ENCODE measurements at regions not wholly inside any gene's neighbourhood (a gene's known extent, or its start where the extent isn't known, plus 50 kb on each side); places are given as distances from the start of the nearest gene placed in this dataset.
A peak's percentile ranks its signal among the peaks of the same experiment; 100 is the strongest.

- TF ChIP-seq GATA2 (IDR thresholded peaks at IDR 0.05; ENCODE audit: low read depth, low read length), result no peak
- TF ChIP-seq GATA3 (IDR thresholded peaks at IDR 0.05; ENCODE audit: low read depth, low read length), result no peak
These were observed 163.2 kb upstream of the KLF7 start for GRCh38 chr2:207328944-207329386.

- TF ChIP-seq GATA3 (IDR thresholded peaks at IDR 0.05; ENCODE audit: low read depth, low read length) (no peak), GATA2 (IDR thresholded peaks at IDR 0.05; ENCODE audit: low read depth, low read length) (peak; percentile 45)
These were observed 165.2 kb upstream of the KLF7 start for GRCh38 chr2:207330912-207331311.

- TF ChIP-seq GATA3 (IDR thresholded peaks at IDR 0.05; ENCODE audit: low read depth, low read length), result no peak
- no peak for TF ChIP-seq GATA2 (IDR thresholded peaks at IDR 0.05; ENCODE audit: low read depth, low read length)
These were observed 165.9 kb upstream of the KLF7 start for GRCh38 chr2:207331674-207332073.

GRCh38 chr2:207332480-207333212, 166.9 kb upstream of the KLF7 start:
- TF ChIP-seq GATA3 (IDR thresholded peaks at IDR 0.05; ENCODE audit: low read depth, low read length), result no peak
- no peak for TF ChIP-seq GATA2 (IDR thresholded peaks at IDR 0.05; ENCODE audit: low read depth, low read length)

GRCh38 chr2:207333599-207334300, 168.0 kb upstream of the KLF7 start:
- TF ChIP-seq GATA3 (IDR thresholded peaks at IDR 0.05; ENCODE audit: low read depth, low read length), result no peak

GRCh38 chr2:207334301-207334623, 168.5 kb upstream of the KLF7 start:
- TF ChIP-seq GATA3 (IDR thresholded peaks at IDR 0.05; ENCODE audit: low read depth, low read length), result no peak
- no peak for TF ChIP-seq GATA2 (IDR thresholded peaks at IDR 0.05; ENCODE audit: low read depth, low read length)

GRCh38 chr2:207334624-207335371, 169.1 kb upstream of the KLF7 start:
- TF ChIP-seq GATA2 (IDR thresholded peaks at IDR 0.05; ENCODE audit: low read depth, low read length) (no peak), GATA3 (IDR thresholded peaks at IDR 0.05; ENCODE audit: low read depth, low read length) (no peak)

GRCh38 chr2:207337234-207338219, 171.8 kb upstream of the KLF7 start:
- TF ChIP-seq GATA3 (IDR thresholded peaks at IDR 0.05; ENCODE audit: low read depth, low read length) (no peak), GATA2 (IDR thresholded peaks at IDR 0.05; ENCODE audit: low read depth, low read length) (no peak)

- TF ChIP-seq GATA3 (IDR thresholded peaks at IDR 0.05; ENCODE audit: low read depth, low read length) (no peak), GATA2 (IDR thresholded peaks at IDR 0.05; ENCODE audit: low read depth, low read length) (no peak)
These were observed 172.5 kb upstream of the KLF7 start for GRCh38 chr2:207338220-207338607.

GRCh38 chr2:207338610-207339009, 172.9 kb upstream of the KLF7 start:
- TF ChIP-seq GATA2 (IDR thresholded peaks at IDR 0.05; ENCODE audit: low read depth, low read length), result no peak
- TF ChIP-seq GATA3 (IDR thresholded peaks at IDR 0.05; ENCODE audit: low read depth, low read length), result no peak

- peak; percentile 89 for TF ChIP-seq GATA3 (IDR thresholded peaks at IDR 0.05; ENCODE audit: low read depth, low read length)
- TF ChIP-seq GATA2 (IDR thresholded peaks at IDR 0.05; ENCODE audit: low read depth, low read length), result peak; percentile 91
These were observed 175.5 kb upstream of the KLF7 start for GRCh38 chr2:207341112-207341750.

GRCh38 chr2:207341804-207342203, 176.1 kb upstream of the KLF7 start:
- TF ChIP-seq GATA3 (IDR thresholded peaks at IDR 0.05; ENCODE audit: low read depth, low read length) (no peak), GATA2 (IDR thresholded peaks at IDR 0.05; ENCODE audit: low read depth, low read length) (no peak)

- no peak for TF ChIP-seq GATA3 (IDR thresholded peaks at IDR 0.05; ENCODE audit: low read depth, low read length)
- TF ChIP-seq GATA2 (IDR thresholded peaks at IDR 0.05; ENCODE audit: low read depth, low read length), result no peak
These were observed 178.6 kb upstream of the CREB1 start for GRCh38 chr2:207351171-207351570.
